Activated CD4-positive, alpha-beta T cell treated with anti-CD3 and anti-CD28 coated beads, Interleukin-2, amount 50 U/mL, for 1 hour (primary cell): ENCODE measurements at regions not wholly inside any gene's neighbourhood (a gene's known extent, or its start where the extent isn't known, plus 50 kb on each side); places are given as distances from the start of the nearest gene placed in this dataset.

ENCODE experiments used
- DNase-seq: peaks from one replicate; pipeline ENCODE4 v3.0.0-alpha.2; 2020

DNA sequence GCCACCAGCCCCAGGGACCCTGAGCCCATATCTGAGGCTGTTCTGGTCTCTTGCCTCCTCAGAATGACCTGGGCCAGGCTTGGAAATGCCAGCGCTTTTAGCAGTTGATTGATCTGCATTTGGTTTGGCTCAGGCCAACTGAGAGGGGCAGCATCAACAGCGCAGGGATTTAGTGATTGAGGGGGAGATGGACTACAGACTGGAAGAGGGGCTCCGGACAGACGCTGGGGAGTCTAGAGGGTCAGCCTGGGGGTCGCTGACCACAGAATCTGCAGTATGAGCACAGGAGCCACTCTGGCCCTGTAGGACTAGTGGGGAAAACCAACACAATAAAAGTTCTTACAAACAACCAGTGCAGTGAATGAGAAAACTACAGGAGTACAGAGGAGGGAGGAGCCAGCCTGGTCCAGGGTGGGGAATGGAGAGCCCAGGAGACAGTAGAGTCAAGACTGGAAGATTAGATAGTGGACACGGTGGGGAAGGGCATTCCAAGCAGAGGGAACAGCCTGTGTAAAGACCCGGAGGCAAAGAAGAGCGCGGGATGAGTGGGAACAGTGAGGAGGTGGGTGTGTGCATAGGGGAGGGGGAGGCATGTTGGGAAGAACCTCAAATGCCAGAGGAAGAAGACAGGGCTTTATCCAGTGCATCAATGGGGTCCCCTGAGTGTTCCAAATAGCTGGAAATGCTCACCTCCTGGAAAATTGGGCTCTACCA, 128.9 kb downstream of the MRM1 start:
- DNase-seq: no peak

DNA sequence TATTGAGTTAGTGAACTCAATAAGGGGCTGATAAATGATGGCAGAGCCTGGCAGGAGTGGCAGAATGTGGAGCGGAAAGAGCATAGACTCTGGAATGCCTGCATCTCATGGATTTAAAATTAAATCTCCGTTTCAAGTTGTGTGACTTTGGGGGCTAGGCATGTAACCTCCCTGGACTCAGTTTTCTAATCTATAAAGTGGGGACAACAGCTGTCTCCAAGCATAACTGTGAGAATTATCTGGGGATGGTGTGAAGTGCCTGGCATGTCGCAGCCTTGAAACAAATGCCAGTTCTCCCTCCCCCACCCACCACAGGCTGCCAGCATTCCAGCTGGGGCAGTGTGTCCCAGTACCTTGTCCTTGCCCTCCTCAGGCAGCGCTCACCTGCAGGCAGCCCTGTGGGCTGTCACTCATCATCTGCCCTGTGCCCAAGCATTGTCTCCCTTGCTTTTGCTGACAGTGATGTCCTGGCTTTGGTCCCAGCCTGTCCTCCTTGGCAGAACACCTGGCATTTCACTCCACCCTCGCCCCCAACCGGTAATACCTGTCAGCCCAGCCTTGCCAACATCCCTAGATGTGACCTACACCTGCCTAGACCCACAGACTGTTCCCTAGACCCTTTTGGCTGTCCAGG, 129.6 kb downstream of the MRM1 start:
- DNase-seq: no peak

DNA sequence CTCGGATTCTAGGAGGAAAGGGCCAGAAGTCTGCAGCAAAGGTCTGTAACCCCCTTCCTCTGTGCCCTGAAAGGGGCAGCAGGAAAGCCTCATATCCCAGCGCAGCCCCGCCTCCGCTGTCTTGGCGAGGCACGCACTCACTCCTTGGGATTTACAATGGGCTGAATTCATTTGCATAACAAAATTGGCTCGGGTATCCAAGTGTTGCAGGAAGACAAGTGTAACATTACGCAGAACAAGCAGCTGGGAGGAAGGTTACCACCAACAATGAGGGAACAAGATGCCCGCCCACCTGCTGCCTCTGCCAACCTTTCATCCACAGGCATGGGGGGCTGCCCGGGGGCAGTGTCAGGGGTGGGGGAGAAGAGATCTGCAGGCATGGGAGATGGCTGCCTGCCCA, 130.4 kb downstream of the MRM1 start:
- DNase-seq: no peak

DNA sequence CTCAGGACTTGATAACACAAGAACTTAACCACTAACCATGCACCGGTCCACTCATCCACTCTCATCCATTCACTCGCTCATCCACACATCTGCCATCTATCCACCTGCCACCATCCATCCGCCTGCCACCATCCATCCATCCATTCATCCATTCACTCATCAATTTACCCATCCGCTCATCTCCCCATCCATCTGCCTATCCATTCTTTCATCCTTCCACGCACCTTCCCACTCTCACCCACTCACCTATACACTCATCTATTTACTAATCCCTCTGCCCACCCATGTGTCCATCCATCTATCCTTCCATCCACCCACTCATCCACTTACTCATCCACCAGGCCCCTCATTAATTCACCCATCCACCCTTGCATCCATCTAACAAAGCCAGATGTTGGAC, 131.0 kb downstream of the MRM1 start:
- DNase-seq: no peak

DNA sequence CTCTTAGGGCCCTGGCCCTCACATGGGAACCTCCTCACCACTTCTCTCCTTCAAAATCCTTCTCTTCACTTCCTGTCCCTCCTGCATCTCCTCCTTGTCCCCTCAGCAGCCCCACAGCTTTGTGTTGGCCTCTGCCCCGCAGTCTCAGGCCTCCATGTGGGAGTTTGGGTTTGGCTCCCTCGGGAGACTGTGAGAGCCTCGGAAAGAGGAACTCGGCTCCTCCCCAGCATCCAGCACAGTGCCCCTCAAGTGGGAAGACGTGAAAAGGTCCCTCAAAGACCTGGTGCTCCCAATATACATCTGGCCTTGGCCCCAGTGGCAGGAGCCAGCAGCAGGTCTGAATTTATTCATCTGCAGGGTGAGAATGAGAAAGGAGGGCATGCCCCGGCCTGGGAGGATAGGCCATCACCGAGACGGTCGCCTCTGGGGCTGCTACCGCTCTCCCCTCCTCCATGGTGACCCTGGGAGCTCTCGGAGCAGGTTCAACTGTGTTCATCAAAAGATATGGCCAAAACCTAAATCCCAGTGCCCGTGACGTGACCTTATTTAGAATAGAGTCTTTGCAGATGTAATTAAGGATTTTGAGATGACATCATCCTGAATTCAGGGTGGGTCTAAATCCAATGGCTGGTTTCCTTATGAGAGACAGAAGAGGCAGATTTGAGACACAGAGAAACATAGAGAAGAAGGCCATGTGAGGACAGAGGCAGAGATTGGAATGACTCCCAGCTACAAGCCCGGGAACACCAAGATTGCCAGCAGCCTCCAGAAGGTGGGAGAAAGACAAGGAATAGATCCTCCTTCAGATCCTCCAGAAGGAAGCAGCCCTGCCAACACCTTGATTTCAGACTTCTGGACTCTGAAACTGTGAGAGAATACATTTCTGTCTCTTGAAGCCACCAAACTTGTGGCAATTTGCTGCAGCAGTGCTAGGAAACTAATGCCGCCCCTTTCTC, 135.1 kb downstream of the MRM1 start:
- no peak for DNase-seq

DNA sequence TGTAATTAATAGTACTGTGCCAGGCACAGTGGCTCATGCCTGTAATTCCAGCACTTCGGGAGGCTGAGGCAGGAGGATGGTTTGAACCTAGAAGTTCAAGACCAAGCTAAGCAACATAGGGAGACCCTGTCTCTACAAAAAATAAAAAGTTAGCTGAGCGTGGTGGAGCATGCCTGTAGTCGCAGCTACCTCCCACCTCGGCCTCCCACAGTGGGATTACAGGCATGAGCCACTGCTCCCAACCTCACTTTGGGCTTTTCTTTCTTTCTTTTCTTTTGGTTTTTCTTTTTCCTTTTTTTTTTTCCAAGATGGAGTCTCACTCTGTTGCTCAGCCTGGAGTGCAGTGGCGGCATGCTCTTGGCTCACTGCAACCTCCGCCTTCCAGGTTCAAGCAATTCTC, 137.8 kb downstream of the MRM1 start:
- no peak for DNase-seq

DNA sequence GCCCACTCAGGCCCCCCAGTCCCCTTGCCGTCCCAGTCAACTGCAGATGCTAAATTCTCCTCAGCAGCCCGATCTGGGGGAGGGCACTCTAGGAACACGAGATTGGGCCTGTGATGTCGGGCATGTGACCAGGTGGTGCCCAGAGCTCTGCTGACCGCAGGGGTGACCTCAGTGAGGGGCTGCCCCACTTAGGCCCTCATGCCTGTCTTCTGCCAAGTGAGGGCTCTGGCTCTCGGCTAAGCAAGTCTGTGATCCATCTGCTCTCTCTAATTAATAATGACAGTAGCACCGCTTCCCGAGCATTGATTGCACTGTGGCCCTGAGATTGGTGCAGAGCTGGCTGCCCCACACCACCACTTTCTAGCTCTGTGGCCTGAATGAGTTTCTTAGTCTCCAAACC, 138.8 kb downstream of the MRM1 start:
- DNase-seq: no peak

DNA sequence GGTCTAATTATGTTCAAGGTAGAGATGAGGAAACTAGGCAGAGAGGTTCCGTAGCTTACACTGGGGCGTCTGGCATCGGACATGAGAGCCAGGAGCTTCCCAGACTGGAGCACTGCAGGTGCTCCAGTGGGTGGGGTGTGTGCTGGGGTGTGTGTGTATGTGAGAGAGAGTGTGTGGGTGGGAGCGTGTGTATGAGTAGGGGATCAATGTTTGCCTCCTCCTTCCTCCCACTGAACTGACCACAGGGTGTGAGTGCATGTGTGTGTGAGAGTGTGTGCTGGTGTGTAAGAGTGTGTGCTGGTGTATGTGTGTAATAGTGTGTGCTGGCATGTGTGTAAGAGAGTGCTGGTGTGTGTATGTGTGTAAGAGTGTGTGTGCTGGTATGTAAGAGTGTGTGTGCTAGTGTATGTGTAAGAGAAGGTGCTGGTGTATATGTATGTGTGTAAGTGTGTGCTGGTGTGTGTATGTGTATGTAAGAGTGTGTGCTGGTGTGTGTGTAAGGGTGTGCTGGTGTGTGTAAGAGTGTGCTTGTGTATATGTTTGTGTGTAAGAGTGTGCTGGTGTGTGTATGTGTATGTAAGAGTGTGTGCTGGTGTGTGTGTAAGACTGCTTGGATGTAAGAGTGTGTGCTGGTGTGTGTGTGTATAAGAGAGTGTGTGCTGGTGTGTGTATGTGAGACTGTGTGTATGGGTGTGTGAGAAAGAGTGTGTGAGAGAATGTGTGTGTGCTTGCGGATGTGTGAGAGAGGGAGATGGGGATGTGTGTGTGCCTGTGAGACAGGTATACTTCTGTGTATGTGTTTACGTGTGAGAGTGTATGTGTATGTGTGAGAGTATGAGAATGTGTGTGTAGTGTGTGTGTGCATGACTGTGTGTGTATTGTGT, 139.9 kb downstream of the MRM1 start:
- DNase-seq: no peak

DNA sequence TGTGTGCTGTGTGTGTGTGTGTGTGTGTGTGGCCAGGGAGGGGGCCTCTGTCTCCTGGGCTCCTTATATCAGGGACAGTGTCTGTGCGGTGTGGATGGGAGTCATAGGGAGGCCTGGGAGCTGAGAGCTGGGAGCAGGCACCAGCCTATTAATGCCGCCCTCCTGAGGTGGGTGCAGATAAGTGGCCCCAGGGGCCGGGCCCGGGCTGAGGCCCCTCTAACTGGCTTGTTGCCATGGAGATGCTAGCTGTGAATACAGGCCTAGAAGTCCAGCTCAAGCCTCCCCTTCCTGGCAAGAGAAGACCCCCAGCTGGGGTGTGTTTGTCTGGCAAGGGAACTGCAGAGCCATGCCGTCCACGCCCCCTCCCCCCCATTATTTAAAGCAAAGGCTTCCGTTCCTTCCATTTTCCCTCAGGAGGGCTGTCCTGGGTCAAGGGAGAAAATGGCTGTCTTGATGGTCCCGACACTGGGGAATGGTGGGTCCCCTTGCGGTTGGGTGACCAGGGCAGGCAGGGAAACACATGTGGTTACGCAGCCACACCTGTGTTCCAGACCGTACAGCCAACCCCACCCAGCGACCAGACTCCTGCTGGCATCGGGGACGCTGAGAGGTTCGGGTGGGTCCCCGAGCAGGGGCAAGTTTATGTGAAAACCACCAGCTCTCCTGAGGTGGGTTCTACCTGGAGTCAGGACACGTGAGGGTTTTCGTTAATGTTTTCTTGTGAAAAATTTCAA, 141.1 kb downstream of the MRM1 start:
- DNase-seq: no peak

DNA sequence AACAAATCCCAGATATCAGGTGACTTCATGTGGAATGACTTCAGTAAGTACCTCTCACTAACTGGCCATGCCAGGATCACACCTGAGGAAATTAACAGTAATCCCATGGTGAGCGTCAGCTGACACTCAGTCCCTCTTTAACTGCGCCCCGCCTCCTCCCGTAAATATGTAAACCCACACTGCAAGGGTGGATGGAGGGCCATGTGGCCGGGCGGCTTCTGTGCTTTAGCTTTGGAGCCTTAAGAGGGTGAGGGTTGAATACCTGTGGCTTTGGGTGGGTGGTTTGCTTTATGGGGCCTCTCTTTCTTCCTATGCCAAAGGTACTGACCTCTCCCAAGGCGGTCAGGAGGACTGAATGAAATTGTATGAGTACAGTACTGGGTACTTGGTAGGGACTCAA, 141.7 kb downstream of the MRM1 start:
- no peak for DNase-seq

DNA sequence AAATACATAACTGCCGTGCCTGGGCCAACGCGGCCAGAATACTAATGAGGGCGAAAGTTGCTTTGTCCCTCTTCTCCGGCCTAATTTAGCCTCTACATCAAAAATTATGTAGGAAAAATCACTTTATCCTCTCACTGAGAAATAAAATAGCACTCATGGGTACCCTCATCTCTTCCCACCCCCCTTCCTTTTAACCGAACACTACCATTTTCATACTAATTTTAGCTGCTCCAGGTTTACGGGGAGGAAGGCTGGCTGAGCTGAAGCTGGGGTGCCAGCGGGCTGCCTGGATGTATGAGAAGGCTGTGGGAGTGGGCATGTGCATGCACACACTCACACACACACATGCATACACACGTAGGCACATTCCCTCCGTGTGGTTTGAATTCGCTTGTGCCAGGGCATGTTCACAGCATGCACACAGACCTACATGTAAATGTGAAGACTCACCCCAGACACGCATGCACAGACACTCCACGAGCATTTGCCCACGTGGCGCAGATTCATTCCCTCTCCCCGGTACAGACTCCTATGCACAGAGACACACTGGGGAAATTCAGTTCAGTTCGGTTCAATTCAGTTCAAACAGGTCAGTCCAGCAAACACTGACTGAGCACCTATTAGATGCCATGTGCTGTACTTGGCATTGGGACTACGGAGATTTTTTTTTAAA, 145.1 kb downstream of the MRM1 start:
- no peak for DNase-seq

DNA sequence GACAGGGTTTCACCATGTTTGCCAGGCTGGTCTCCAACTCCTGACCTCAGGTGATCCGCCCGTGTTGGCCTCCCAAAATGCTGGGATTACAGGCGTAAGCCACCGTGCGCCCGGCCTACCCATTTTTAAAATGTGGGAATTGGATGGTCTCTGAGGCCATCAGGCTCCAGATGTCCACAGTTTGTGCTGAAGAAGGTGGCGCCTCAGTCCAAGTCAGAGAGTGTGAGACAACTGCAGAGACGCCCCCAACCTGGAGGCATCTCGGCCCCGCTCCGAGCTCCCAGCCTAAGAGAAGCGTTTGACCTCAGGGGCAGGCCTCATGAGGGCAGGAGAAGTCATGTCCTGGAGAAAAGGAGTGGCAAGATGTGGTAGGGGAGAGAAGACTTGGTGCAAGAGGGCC, 146.5 kb downstream of the MRM1 start:
- no peak for DNase-seq

DNA sequence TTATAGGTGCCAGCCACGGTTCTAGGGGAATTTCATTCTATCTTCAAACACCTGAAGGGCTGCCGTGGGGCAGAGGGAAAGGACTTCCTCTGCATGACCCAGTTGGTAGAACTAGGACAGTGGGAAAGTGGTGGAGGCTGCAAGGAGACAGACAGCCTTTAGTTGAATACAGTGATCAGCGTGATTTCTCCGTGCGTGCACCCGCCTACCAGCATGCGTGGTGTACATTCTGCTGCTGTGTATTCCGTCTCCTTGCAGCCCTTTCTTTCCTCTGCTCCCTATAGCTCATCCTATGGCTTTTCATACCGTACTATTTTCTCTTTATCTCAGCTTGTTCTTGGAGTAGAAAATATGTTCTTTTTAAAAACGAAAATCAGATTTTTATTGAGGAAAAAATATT, 146.9 kb downstream of the MRM1 start:
- no peak for DNase-seq

DNA sequence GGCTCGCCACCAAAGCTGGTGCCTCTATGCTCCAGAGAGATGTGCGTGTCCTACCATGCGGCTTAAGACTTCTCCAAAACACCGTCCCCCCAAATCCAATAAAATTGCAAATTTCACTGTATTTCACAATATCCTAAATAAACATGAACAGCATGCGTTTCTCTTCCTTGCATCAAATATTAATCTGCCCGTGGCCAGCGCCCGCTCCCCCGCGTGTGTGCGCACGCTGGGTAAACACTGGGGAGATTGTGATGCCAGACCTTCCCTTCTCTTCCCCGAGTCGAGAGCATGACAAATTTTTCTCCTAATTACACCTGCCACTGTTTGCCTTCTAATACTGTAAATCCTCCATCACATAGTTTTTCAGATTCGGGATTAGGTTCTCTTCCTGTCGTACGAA, 148.1 kb downstream of the MRM1 start:
- DNase-seq: no peak

DNA sequence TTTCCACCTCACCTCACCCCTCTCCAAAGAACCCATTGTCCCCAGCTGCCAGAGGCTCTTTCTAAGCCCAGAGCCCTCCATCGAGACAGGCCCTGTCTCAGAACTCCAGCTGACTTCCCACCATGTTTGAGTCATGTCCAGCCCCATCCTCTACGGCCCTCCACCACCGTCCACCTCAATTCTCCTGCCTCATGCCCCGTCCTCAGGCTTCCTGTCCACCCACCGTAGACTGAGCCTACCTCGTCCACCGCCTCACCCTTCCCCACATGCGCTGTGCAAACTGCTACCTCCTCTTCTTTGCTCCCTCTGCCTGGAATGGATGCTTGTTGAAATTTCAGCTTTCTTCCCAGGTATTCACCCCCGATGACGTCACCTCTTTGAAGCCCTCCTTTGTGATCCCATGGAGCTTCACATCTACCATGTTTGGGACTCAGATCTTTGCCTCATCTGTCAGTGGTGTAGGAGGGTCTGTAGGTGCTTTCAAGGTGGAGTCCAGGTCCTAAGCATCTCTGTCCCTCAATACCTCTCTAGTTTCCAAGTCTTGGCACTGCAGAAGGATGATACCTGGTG, 149.0 kb downstream of the MRM1 start:
- DNase-seq: no peak

DNA sequence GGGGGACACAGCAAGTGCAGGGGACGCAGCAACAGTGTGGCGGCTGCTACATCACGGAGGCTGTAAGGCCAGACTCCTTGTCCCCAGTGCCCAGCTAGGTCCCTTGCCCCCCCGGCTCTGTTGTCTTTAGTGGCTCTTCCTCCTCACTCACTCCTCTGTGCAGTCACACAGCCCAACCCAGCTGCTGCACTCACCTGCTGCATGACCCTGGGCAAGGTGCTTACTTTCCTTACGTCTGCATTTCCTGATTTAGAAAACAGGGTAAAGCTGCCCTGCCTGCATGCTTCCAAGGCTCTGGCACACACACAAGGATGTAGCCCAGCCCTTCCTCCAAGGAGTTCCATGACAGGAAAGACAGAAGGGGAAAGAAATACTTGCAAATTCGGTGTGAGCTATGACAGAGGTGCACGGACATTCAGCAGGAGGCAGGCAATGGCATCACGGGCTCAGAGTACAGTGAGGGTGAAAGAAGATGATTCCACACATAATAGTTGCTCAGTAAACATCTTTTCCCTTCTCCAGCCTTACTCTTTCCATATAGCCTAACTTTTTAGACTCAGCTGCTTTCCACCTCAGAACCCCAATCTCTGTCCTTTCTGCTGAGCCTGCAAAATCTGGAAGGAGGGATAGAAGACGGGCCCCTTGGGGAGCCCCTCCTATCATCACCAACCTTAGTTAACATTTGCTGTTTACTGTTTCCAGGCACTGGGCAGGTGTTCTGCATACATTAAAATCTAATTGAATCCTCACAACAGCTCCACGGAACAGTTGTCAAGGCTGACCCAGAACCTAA, 150.9 kb downstream of the MRM1 start:
- DNase-seq: no peak

DNA sequence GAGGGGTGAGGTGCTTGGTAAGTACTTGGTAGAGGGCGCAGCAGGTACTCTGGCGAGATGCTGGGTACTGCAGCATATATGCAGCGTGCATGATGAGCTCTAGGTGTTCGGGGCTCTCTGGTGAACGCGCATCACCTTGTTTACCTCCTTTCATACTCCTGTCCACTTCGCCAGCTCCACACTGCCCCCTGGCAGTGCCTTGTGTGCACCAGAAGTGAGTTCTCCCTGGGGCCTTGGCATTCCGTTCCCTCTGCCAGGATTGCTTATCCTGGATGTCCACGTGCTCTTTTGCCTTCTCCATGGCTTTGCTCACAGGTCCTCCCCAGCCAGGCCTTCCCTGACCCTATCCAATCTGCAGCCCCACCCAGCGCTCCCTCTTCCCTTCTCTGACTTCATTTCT, 154.2 kb downstream of the MRM1 start:
- DNase-seq: peak; percentile 33

DNA sequence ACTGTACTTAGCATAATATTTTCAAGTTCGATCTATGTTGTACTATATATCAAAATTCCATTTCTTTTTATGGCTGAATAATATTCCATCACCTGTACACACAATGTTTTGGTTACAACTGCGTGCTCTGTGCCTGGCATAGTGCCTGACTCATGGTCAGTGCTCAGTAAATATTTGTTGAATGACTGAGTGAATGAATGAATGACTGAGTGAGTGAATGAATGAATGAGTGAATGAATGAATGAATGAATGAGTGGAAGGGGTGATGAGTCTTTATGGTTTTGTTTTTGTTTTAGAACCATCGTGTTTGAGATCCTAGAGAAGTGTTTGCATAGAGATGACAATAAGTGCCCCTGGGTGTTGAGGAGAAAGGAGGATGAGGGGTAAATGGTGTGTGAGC, 155.3 kb downstream of the MRM1 start:
- DNase-seq: no peak

DNA sequence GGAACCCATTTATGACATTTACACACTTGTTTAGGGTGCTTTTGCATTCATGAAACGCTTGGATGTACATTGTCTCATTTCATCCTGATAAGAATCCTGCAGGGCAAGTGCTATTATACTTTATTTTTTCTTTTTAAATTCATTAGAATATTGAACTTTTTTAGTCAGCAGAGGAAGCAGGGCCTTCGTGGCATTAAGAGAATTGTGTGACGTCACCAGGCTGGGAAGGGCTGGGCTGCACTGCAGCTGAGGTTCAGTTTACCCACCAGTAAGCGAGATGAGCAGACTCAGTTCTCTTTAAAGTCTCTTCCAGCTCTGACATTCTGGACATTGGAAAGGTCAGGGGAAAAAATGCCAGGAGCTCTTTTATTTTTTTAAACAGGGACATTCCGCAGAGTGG, 159.0 kb downstream of the MRM1 start:
- no peak for DNase-seq

DNA sequence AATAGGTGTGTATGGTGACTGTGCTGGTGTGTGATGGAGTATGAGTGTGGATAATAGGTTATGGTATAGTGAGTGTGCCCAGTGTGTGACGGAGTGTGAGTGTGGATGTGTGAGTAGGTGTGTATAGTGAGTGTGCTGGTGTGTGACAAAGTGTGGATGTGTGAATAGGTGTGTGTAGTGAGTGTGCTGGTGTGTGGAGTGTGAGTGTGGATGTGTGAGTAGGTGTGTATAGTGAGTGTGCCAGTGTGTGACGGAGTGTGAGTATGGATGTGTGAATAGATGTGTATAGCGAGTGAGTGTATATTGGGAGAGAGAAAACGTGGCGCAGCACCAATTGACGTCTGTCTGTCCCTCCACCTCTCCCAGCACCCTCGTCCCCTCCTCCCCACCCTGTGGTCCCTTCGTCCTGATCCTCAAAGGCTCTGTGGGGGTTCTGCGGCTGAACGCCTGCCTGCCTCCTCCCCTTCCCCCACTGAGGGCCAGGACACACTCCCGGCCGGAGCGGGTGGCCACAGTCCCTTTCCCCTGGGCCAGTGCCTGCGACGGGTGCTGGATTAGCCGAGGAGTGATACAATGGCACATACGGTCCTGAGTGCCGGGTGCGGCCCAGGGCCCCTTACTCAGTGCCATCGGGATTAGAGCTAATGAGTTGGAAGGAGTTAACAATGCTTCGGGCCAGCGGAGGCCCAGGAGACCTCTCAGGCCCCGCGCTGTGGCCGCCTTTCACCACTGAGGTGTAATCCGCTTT, 160.0 kb downstream of the MRM1 start:
- no peak for DNase-seq
